ENCODE measurements at regions not wholly inside any gene's neighbourhood (a gene's known extent, or its start where the extent isn't known, plus 50 kb on each side); places are given as distances from the start of the nearest gene placed in this dataset.
"Not testable (repeated sequence)": the region's sequence is repeated elsewhere in the genome, so short reads cannot be mapped to it uniquely, and the experiment has no call there.

GRCh38 chr14:48561438-48561837, 886.0 kb upstream of the MDGA2 start:
- not testable (repeated sequence) for TF ChIP-seq POLR2A, CTCF (IDR thresholded peaks at IDR 0.05)
